CD4-positive, alpha-beta T cell (primary cell): ENCODE measurements at regions not wholly inside any gene's neighbourhood (a gene's known extent, or its start where the extent isn't known, plus 50 kb on each side); places are given as distances from the start of the nearest gene placed in this dataset.

Experiments
- ATAC-seq: fragments of 200-7000 bp; cut with Tn5 transposase; one replicate; pipeline ENCODE4 v1.10.0; 2022; ENCODE audit warnings: mild to moderate bottlenecking; ENCODE audit not compliant: poor library complexity
- CTCF ChIA-PET: fragments of 350-600 bp; sonication (Branson Sonifier 250); formaldehyde crosslinking; loops from one replicate; lab custom pipeline; 2021; ENCODE audit warnings: antibody characterized with exemption, inconsistent platforms; lab: Charles Lee
- POLR2A ChIA-PET: fragments of 350-600 bp; sonication (Branson Sonifier 250); formaldehyde crosslinking; loops from one replicate; lab custom pipeline; 2021; ENCODE audit warnings: antibody characterized with exemption, inconsistent platforms; lab: Charles Lee
- DNase-seq, 14 experiments: peaks; one replicate each; pipeline ENCODE4 v3.0.0-alpha.2; 2013 to 2020; ENCODE audit warnings: mixed read lengths in 2 of 14
- H3K27ac ChIP-seq, 2 donors: one replicate each; pipeline versions ENCODE4 v1.5.1 to v1.7.0; 2013; ENCODE audit warnings: low read length in 2 of 2, low read depth in 1 of 2, mild to moderate bottlenecking in 1 of 2
- H3K27me3 ChIP-seq, 2 experiments: 1 replicate in 1 of 2; 2 replicates in 1 of 2; pipeline versions ENCODE4 v1.6.1 to v1.7.0; 2013; ENCODE audit warnings: low read length in 2 of 2, control low read depth in 1 of 2, mild to moderate bottlenecking in 1 of 2, moderate library complexity in 1 of 2; ENCODE audit not compliant: insufficient read depth in 2 of 2, control insufficient read depth in 1 of 2
- H3K36me3 ChIP-seq: one replicate; pipeline ENCODE4 v1.6.1; 2013; ENCODE audit warnings: low read length, control low read depth; ENCODE audit not compliant: insufficient read depth
- H3K4me1 ChIP-seq: one replicate; pipeline ENCODE4 v1.6.1; 2013; ENCODE audit warnings: low read length, control low read depth; ENCODE audit not compliant: insufficient read depth
- H3K4me3 ChIP-seq: one replicate; pipeline ENCODE4 v1.5.1; 2013; ENCODE audit warnings: mild to moderate bottlenecking, low read length, moderate library complexity
- H3K9me3 ChIP-seq, 2 experiments: 1 replicate in 1 of 2; 2 replicates in 1 of 2; pipeline versions ENCODE4 v1.6.1 to v1.7.0; 2013; ENCODE audit warnings: low read length in 2 of 2, mild to moderate bottlenecking in 2 of 2, control low read depth in 1 of 2, moderate library complexity in 1 of 2; ENCODE audit not compliant: control insufficient read depth in 1 of 2, insufficient read depth in 1 of 2
- H3K27ac Mint-ChIP-seq: one replicate; pipeline ENCODE4 v1.8.0; 2020; ENCODE audit warnings: mixed read lengths
- H3K27me3 Mint-ChIP-seq: one replicate; pipeline ENCODE4 v1.8.0; 2021; ENCODE audit warnings: mixed read lengths
- H3K36me3 Mint-ChIP-seq: one replicate; pipeline ENCODE4 v1.8.0; 2021; ENCODE audit warnings: low read depth, mixed read lengths
- H3K4me1 Mint-ChIP-seq: one replicate; pipeline ENCODE4 v1.8.0; 2021; ENCODE audit warnings: low read depth, mixed read lengths
- H3K4me3 Mint-ChIP-seq: one replicate; pipeline ENCODE4 v1.8.0; 2020; ENCODE audit warnings: mild to moderate bottlenecking, mixed read lengths
- H3K9me3 Mint-ChIP-seq: one replicate; pipeline ENCODE4 v1.8.0; 2020; ENCODE audit warnings: mixed read lengths
- CTCF ChIP-seq: fragments of 200-600 bp; IDR thresholded peaks from one replicate; pipeline ENCODE4 v1.8.0; 2022; ENCODE audit warnings: antibody characterized with exemption, mild to moderate bottlenecking
- intact Hi-C, 2 experiments: fragments of 100-400 bp; cut with DNase I in 1 of 2; cut with micrococcal nuclease in 1 of 2; formaldehyde crosslinking; loops; one replicate each; pipeline versions ENCODE4 v1.15.1 to v1.9.0; 2023 to 2025; cut with DNase I, micrococcal nuclease

GRCh38 chr3:158961911-158962310 lies 160.1 kb downstream of the MFSD1 start:
- intact Hi-C loops = no loop called here
- H3K4me3 Mint-ChIP-seq = no peak overlapping the region
- TF ChIP-seq CTCF = no peak
- peaks cover 0 to 1% of the 10 kb centered on the region in 2 experiments for H3K9me3 ChIP-seq
- H3K4me1 Mint-ChIP-seq = no peaks in the 10 kb centered on the region
- H3K27ac Mint-ChIP-seq = no peak overlapping the region
- no peaks in the 10 kb centered on the region for H3K27me3 ChIP-seq
- no peaks in the 10 kb centered on the region for H3K36me3 ChIP-seq
- POLR2A ChIA-PET = no interaction called here
- H3K27ac ChIP-seq = no peak overlapping the region
- CTCF ChIA-PET = no interaction called here
- DNase-seq (no peak), ATAC-seq (no peak)
- no peaks in the 10 kb centered on the region for H3K4me1 ChIP-seq
- no peak overlapping the region for H3K4me3 ChIP-seq
- H3K9me3 Mint-ChIP-seq = no peaks in the 10 kb centered on the region
- H3K27me3 Mint-ChIP-seq = peaks cover 3% of the 10 kb centered on the region
- H3K36me3 Mint-ChIP-seq = no peaks in the 10 kb centered on the region

GRCh38 chr3:158970006-158970405 lies 168.2 kb downstream of the MFSD1 start:
- intact Hi-C loops = no loop called here
- H3K4me3 Mint-ChIP-seq = no peak overlapping the region
- Histone ChIP-seq H3K36me3 (no peaks in the 10 kb centered on the region), H3K27ac (no peak overlapping the region), H3K27me3 (no peaks in the 10 kb centered on the region), H3K4me1 (no peaks in the 10 kb centered on the region), H3K9me3 (no peaks in the 10 kb centered on the region), H3K4me3 (no peak overlapping the region)
- H3K27ac Mint-ChIP-seq = no peak overlapping the region
- ChIA-PET POLR2A (no interaction called here), CTCF (no interaction called here)
- DNase-seq (no peak), ATAC-seq (no peak)
- H3K9me3 Mint-ChIP-seq = peaks cover 2% of the 10 kb centered on the region
- H3K4me1 Mint-ChIP-seq = no peaks in the 10 kb centered on the region
- no peaks in the 10 kb centered on the region for H3K36me3 Mint-ChIP-seq
- TF ChIP-seq CTCF = no peak
- peaks cover 6% of the 10 kb centered on the region for H3K27me3 Mint-ChIP-seq

GRCh38 chr3:158974904-158975303 lies 173.1 kb downstream of the MFSD1 start:
- H3K27me3 Mint-ChIP-seq = no peaks in the 10 kb centered on the region
- Histone ChIP-seq H3K27ac (no peak overlapping the region), H3K4me3 (no peak overlapping the region), H3K4me1 (no peaks in the 10 kb centered on the region), H3K9me3 (no peaks in the 10 kb centered on the region), H3K36me3 (no peaks in the 10 kb centered on the region), H3K27me3 (no peaks in the 10 kb centered on the region)
- no peaks in the 10 kb centered on the region for H3K36me3 Mint-ChIP-seq
- no peak for DNase-seq
- TF ChIP-seq CTCF = no peak
- peaks cover 2% of the 10 kb centered on the region for H3K9me3 Mint-ChIP-seq
- ChIA-PET POLR2A (no interaction called here), CTCF (no interaction called here)
- H3K4me3 Mint-ChIP-seq = no peak overlapping the region
- ATAC-seq = no peak
- no peak overlapping the region for H3K27ac Mint-ChIP-seq
- H3K4me1 Mint-ChIP-seq = no peaks in the 10 kb centered on the region
- intact Hi-C loops = no loop called here
